ENCODE measurements at regions not wholly inside any gene's neighbourhood (a gene's known extent, or its start where the extent isn't known, plus 50 kb on each side); places are given as distances from the start of the nearest gene placed in this dataset.

GRCh38 chr13:73416093-73416492 is 357.3 kb downstream of the KLF5 start:
- H3K4me1 Mint-ChIP-seq (ENCODE audit: unreplicated experiment) = no peaks in the 10 kb centered on the region
- DNase-seq (ENCODE audit: extremely low spot score, unreplicated experiment) = no peak
- peaks cover 11% of the 10 kb centered on the region for H3K9me3 Mint-ChIP-seq
- peak overlapping the region; percentile 56 for H3K27ac Mint-ChIP-seq
- H3K36me3 Mint-ChIP-seq = no peaks in the 10 kb centered on the region
- TF ChIP-seq CTCF (conservative IDR thresholded peaks at IDR 0.05) = no peak
- no peaks in the 10 kb centered on the region for H3K27me3 Mint-ChIP-seq
- H3K4me3 Mint-ChIP-seq = no peak overlapping the region

GRCh38 chr13:73413656-73414055 is 354.9 kb downstream of the KLF5 start:
- DNase-seq (ENCODE audit: extremely low spot score, unreplicated experiment) = no peak
- Mint-ChIP-seq H3K27me3 (no peaks in the 10 kb centered on the region), H3K4me1 (ENCODE audit: unreplicated experiment) (no peaks in the 10 kb centered on the region), H3K36me3 (no peaks in the 10 kb centered on the region), H3K27ac (no peak overlapping the region), H3K9me3 (peaks cover 18% of the 10 kb centered on the region), H3K4me3 (no peak overlapping the region)
- no peak for TF ChIP-seq CTCF (conservative IDR thresholded peaks at IDR 0.05)

GRCh38 chr13:73412933-73413332 is 354.1 kb downstream of the KLF5 start:
- Mint-ChIP-seq H3K27me3 (no peaks in the 10 kb centered on the region), H3K4me1 (ENCODE audit: unreplicated experiment) (no peaks in the 10 kb centered on the region), H3K4me3 (no peak overlapping the region), H3K27ac (no peak overlapping the region), H3K36me3 (no peaks in the 10 kb centered on the region), H3K9me3 (peaks cover 18% of the 10 kb centered on the region)
- no peak for DNase-seq (ENCODE audit: extremely low spot score, unreplicated experiment)
- no peak for TF ChIP-seq CTCF (conservative IDR thresholded peaks at IDR 0.05)

- H3K27me3 Mint-ChIP-seq = no peaks in the 10 kb centered on the region
- no peak overlapping the region for H3K4me3 Mint-ChIP-seq
- no peak for DNase-seq (ENCODE audit: extremely low spot score, unreplicated experiment)
- no peaks in the 10 kb centered on the region for H3K36me3 Mint-ChIP-seq
- TF ChIP-seq CTCF (conservative IDR thresholded peaks at IDR 0.05) = no peak
- H3K9me3 Mint-ChIP-seq = peaks cover 15% of the 10 kb centered on the region
- no peaks in the 10 kb centered on the region for H3K4me1 Mint-ChIP-seq (ENCODE audit: unreplicated experiment)
- peak overlapping the region; percentile 27 for H3K27ac Mint-ChIP-seq
These were observed 352.4 kb downstream of the KLF5 start for GRCh38 chr13:73411067-73411809.

GRCh38 chr13:73406454-73406853 is 347.6 kb downstream of the KLF5 start:
- Mint-ChIP-seq H3K36me3 (no peaks in the 10 kb centered on the region), H3K27me3 (no peaks in the 10 kb centered on the region), H3K4me3 (no peak overlapping the region), H3K27ac (no peak overlapping the region), H3K9me3 (peaks cover 9% of the 10 kb centered on the region), H3K4me1 (ENCODE audit: unreplicated experiment) (no peaks in the 10 kb centered on the region)
- no peak for DNase-seq (ENCODE audit: extremely low spot score, unreplicated experiment)
- TF ChIP-seq CTCF (conservative IDR thresholded peaks at IDR 0.05) = no peak

Measured in type B pancreatic cell (in vitro differentiated cells).